RKO (cell line): ENCODE measurements at regions not wholly inside any gene's neighbourhood (a gene's known extent, or its start where the extent isn't known, plus 50 kb on each side); places are given as distances from the start of the nearest gene placed in this dataset.
"Not testable (repeated sequence)": the region's sequence is repeated elsewhere in the genome, so short reads cannot be mapped to it uniquely, and the experiment has no call there.

Experiments used
- DNase-seq: peaks from one replicate; pipeline ENCODE4 v3.0.0-alpha.2; 2016; ENCODE audit warnings: low spot score

- no peak for DNase-seq
These were observed 93.0 kb upstream of the IGSF10 start for GRCh38 chr3:151553888-151554287.

GRCh38 chr3:151552589-151552988 lies 91.7 kb upstream of the IGSF10 start:
- DNase-seq, result no peak

GRCh38 chr3:151550642-151551041 lies 89.8 kb upstream of the IGSF10 start:
- DNase-seq, result no peak

GRCh38 chr3:151550025-151550618 lies 89.3 kb upstream of the IGSF10 start:
- DNase-seq, result no peak

- no peak for DNase-seq
These were observed 87.3 kb upstream of the IGSF10 start for GRCh38 chr3:151548195-151548594.

- no peak for DNase-seq
These were observed 83.3 kb upstream of the IGSF10 start for GRCh38 chr3:151544164-151544548.

- no peak for DNase-seq
These were observed 80.3 kb upstream of the IGSF10 start for GRCh38 chr3:151541178-151541577.

GRCh38 chr3:151539599-151539998 lies 78.7 kb upstream of the IGSF10 start:
- no peak for DNase-seq

GRCh38 chr3:151538456-151539393 lies 77.9 kb upstream of the IGSF10 start:
- DNase-seq, result no peak

- no peak for DNase-seq
These were observed 76.9 kb upstream of the IGSF10 start for GRCh38 chr3:151537726-151538125.

- no peak for DNase-seq
These were observed 65.9 kb upstream of the IGSF10 start for GRCh38 chr3:151526757-151527156.

GRCh38 chr3:151520105-151520504 lies 59.2 kb upstream of the IGSF10 start:
- no peak for DNase-seq

GRCh38 chr3:151511433-151511832 lies 50.6 kb upstream of the IGSF10 start:
- DNase-seq, result not testable (repeated sequence)
